Activated CD8-positive, alpha-beta memory T cell treated with anti-CD3 and anti-CD28 coated beads, Interleukin-2, amount 50 U/mL, for 1 hour (primary cell): ENCODE measurements at regions not wholly inside any gene's neighbourhood (a gene's known extent, or its start where the extent isn't known, plus 50 kb on each side); places are given as distances from the start of the nearest gene placed in this dataset.
"Not testable (repeated sequence)": the region's sequence is repeated elsewhere in the genome, so short reads cannot be mapped to it uniquely, and the experiment has no call there.

Source experiments
- DNase-seq: peaks from one replicate; pipeline ENCODE4 v3.0.0-alpha.2; 2020; ENCODE audit errors: extremely low read depth

DNA sequence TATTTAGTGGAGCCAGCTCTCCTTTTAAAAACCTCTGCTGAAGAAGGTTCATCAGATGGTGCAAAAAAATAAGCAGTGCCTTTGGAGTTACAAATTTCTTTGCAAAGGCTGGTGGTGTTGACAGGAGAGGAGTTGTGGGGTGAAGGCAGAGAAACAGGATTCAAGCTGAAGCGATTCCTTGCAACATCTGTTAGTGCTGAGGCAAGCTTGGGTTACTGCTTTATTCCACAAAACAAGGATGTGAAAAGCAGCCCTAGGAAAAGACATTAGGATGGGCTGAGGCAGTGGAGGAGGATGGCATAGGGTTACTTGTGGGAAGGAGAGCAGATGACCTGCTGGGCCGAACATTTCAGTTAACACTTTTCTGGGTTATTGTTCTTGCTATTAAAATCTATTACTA is 390.7 kb downstream of the DLEU7 start:
- DNase-seq: no peak

DNA sequence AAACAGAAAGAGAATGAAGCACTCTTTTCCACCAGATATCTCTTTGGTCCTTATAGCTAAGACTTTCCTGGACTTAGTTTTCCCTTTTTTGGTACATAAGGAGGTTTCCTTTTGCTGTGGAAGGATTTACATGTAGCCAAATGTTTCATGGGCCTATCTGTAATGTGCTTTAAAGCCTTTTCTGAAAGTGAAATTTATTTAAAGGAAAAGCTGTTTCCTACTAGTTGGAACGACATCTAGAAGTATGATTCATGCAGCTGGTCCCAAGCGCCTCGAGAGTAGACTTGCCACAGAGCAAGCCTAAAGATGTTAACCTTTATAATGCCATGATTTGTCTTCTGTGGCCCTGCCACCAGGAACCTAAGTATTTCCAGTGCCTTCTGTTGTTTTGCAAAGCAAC is 390.3 kb downstream of the DLEU7 start:
- no peak for DNase-seq

DNA sequence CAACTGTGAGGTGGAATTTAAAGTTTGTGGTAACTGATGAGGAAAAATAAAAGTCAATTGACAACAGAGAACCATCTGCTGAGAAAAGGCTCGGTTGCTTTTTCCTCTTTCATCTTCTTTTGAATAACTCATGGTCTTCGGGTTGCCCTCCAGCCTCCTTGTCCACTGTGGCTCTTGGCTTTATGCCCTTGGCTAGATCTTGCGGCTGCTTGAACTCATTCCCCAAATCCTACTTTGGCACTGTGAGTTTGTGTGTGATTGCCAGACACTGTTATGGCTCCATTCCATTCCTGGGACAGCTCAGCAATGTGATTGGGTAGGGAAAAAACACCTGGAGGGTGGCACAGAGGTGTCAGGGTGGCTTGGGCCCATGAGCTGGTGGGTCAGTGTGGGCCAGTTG is 387.4 kb downstream of the DLEU7 start:
- DNase-seq: no peak

DNA sequence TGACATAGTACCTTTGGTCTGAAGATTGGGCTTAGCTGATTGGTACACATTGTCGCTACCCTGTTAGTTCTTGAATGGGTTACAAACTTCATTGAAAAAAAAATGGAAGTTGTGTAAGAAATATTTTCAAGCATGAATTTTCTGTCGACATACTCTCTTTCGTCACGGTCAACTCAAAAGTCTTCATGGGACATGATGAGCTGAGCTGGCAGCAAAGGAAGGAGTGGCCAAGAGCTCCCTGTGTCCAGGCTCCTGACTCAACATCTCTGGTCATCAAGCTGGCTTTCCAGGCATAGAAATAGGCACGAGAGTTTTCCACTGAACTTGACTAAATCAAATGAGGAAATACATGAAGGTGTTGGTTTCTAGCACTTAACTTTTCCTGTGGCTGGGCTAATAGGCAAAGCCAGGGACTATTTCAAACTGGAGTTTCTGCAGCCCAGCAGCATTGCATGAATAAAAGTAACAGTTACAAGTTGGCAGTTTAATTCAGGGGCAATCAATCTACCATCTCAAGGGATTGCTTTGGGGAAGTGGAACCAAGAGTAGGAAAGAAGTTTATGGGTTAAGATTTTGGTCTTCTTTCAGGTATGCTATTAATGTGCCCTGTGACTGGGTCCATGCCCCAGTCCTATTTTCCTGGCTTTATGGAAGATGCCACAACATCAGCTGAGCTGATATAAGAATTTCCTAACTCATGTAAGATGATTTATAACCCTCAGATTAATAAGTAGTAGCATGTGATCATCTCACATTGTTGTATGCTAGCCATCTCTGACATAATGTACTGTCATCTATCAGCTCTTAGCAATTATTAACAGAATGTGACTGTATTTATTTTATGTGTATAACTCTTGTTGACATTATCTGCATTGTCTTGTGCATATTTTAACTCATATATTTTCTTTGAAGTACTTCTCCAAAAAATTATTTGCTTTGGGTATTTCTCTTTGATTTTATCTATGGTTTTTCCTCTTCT is 385.8 kb downstream of the DLEU7 start:
- DNase-seq: no peak

DNA sequence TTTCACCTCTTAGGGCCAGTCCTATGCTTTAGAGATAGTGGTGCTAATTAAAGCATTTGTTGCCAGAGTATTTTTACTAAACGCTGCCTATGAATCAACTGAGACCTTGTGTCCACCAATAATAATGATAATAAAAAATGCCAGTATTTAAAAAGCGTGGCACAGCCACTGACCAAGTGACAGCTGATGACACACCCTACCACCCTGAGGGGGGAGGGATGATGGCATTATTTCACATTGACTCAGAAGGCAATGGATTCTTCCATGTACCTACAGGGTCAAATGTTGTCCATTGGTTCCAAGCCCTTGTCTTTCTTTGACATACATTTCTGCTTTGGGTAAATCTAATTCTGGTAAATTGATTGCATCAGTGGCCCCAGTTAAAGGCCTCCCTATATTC is 384.4 kb downstream of the DLEU7 start:
- DNase-seq: no peak

DNA sequence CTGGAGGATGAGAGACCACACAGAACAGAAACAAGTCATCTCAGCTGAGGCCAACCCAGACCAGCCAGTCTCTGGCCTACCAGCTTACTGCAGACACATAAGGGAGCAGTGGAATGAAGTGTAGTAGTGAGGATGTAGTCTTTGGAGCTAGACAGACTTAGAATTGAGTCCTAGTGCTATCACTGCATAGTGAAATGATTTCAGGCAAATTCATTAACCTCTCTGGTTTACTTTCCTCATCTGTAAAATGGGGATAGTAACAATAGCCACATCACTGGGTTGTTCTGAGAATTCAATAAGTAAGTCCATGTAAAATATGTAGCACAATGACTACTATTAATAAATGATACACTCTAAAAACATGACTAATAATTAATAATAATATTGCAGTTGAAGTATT is 383.8 kb downstream of the DLEU7 start:
- DNase-seq: no peak

DNA sequence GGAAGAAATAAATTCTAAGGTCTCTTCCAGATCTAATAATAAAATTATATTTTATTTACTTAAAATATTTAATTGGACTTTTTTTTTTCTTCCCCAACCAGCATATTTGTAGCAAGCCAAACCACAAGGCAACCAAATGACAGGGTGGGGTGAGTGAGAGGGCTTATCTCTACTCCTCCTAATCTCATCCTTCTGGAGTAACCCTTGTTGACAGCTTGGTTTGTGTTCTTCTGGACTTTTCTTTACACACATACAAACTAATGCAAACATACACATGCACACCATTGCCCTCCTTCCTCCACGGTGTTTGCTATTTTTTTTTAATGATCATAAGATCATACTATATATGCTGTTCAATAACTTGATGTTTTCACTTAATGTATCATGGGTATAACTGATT is 383.1 kb downstream of the DLEU7 start:
- no peak for DNase-seq

DNA sequence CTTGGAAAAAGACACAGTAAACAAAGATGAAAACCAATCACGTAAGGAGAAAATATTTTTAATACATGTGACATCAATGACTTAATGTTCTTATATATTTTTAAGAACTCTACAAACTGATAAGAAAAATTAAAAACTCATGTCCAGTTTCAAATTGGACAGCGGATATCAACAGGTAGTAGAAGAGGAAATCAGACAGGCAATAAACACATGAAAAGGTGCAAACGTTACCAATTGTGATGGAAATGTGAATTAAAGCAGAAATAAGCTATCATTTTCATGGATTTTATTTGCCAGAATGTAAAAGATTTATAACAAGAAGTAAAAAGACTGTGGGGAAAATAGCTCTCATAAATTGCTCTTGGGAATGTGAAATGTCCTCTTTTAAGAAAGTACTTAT is 382.3 kb downstream of the DLEU7 start:
- no peak for DNase-seq

DNA sequence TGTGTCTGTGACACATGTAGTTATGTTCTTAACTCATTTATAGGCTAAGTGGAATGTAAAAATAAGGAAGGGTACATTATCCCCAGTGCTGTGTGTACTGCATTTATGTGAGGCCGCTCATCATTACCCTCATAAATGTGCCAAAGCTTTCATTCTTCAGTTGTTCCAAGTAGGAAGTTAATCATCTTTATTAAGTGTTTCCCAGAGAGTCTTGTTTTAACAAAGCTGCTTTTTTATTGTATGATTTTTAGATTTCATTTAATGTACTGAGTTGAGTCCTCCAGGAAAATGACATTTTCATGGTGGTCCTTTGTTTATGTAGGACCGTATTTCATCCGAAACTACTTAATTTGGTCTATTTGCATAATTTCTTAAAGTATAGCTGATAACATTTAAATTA is 379.8 kb downstream of the DLEU7 start:
- no peak for DNase-seq

DNA sequence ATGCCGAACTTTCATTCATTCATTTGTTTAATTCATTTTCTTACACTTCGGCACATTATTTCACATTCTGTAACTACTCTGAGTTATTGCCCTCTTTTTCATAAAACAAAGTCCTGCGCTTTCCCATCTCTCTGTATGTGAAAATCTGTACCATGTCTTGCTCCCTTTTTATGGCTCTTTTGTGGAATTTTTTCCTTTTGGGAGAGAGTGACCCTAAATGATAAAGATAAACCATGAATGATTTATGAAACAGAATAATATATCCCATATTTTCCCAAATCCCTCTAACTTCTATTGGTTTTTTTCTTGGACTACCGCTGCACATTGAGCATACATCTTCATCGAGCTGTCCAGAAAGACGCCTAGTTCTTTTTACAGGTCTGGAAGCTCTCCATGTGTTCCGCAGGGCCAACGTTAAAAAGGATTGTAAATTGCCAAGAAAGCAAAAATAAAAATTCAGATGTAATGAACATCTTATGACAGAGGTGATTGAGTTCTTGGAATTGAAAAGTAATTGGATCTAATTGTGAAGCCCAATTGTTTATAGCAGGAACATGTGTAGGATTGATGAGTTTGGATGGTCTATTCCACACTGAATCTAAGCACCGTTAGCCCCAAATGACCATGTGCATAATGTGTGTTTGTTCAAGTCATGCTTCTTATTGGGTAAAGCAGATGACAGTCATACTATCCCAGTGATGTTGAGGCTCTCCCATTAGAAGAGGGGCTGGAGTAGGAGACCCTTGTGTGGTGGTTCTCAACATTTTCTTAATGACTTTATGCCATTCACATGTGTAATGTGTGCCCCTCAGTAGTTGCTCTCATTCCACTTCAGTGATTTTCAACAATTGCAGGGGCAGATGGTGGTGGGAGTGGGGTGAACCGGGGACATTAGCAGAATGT is 378.9 kb downstream of the DLEU7 start:
- DNase-seq: no peak

DNA sequence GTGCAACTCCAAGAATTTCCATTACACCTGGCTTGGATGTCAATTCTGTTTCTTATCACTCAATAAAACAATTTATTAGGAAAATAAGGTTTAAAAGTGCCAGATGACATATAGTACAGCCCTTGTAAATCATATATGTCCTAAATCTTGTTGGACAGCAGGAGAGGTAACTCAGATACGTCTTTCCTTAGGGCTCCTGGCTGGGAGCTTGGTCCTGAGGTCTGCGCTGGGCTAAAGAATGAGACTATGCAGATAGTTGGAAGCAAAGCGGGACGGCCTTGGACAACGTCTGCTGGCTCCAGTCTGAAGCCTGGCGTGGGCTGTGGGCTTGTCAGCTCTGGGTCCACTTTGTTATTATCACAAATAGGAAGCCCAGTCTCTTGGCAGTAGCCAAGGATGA is 377.0 kb downstream of the DLEU7 start:
- DNase-seq: no peak

DNA sequence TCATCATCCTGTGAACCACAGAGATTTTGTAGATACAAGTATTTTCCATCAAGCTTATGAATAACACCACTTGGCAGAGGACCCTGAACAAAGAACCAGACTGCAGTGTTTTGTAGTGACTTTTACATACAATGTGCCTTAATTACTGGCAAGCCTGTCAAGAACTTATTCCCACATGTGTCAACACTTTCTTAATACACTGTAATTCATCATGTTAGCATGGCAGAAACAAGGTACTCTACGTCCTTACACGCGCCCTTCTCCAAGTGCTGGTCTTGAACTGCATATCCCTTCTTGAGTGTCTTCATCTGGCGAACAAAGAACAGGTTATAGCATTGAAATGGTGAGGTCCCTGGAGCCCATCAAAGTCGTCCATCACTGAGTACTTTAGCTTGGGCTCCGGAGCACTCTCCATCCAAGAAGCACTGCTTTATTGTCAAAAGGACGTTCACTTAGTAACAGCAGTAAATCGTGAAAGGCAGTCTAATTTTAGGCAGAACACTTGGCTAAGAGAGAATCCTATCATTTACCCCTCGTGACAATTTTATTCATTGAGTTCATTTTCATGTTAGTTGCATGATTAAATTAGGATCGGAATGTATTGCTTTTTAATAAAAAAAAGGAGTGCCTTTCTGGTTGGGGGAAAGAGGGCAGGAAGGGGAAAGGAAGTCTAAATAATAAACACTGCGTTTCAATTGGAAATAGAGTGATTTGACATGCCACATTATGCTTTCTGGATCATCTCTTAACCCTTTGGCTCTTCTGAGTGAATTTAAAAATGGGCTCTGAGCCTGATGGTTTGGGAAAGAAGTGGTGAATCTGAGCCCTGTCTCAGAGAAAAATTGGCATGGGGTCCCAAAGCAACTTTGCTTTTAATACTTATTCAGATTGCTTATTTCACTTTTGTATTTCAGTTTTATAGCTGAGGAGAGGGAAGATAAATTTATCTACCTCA is 376.1 kb downstream of the DLEU7 start:
- no peak for DNase-seq

DNA sequence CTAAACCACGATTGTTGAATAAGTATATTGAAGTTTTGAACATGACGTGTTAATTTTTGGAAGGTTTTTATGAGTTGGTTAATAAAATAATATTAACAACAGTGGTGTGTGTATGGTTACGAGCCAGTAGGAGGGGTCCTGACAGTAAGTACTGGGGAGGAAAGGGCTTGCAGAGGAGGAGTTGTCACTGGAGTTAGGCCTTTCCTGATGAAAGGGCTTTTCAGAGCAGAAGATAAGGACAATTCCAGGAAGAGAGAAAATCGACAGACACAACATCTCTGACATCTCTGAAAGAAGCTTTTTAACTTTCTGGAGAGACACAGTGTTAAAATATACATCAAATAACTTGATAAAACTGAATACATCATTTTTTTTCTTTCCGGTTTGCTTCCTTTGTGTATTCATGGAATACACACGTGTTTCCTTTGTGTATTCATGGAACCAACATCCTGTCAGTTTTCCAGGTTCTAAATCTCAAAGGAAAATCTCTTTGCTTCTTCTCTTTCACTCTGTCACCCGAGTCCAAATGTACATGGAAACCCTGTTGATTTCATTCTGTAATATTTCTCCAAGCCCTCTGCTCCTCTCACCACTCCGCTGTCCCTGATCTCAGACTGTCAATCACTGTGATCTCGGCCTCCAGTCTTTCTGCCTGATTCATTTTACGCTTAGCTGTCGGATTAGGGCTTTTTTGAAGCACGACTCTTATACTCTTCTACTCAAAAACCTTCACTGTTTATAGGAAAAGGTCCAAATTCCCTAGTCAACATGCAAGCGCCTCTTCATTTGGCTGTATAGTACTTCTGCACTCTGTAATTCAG is 374.4 kb downstream of the DLEU7 start:
- no peak for DNase-seq

DNA sequence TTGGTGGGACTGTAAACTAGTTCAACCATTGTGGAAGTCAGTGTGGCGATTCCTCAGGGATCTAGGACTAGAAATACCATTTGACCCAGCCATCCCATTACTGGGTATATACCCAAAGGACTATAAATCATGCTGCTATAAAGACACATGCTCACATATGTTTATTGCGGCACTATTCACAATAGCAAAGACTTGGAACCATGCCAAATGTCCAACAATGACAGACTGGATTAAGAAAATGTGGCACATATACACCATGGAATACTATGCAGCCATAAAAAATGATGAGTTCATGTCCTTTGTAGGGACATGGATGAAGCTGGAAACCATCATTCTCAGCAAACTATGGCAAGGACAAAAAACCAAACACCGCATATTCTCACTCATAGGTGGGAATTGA is 370.4 kb downstream of the DLEU7 start:
- DNase-seq: not testable (repeated sequence)

DNA sequence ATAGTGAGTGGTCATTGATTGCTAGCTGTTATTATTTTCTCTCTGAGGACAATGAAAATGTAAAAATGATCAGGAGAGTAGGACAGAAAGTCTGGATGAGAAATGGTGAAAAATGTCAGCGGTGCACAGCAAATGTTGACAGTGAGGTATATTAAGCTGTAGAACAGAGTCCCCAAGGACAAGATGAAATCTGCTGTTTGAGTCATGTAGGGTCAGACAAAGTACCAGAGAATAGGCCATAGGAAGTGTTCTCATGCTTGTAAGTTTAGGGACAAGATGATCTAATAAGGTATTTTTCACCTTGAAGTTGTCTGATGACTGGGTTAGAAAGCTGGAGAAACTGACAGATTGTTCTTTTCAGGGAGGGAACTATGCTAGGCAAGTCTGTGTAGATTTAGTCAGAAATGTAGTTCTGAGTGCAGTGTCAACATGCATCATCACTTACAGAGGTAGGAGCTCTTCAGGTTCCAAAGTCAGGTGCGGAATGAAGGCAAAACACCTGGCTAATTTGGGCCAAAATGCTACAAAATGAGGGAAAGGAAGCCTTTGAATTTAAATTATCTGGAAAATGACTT is 369.3 kb downstream of the DLEU7 start:
- no peak for DNase-seq

DNA sequence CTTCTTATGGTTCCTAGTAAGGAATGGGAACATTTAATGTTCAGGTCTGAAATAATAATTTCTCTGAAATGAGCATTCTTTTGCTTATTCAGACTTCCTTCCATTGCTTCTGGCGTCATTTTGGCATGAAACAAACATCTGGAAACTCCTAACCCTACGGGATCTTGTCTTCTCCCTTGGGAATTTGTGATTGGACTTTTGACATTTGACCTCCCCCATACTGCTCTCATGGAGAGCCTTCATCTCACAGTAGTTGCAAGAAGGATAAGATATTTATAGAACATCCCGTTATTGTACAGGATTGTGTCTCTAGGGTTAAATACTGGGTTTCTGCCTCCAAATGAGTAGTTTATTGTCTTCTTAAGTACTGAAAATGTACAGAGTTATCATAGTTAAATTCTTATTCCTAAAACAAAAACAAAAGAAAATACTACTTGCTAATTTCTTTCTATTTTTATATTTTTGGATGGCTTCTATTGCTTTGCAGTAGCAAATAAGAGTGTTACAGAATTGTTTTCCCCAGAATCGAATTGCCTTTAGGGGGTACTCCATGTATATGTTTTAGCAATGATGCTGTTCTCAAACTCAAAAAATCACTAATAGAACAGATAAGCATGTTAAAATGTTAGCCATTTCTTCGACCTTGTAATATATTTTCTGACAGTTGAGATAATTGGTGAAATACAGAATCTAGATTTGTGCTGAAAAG is 366.8 kb downstream of the DLEU7 start:
- DNase-seq: no peak

DNA sequence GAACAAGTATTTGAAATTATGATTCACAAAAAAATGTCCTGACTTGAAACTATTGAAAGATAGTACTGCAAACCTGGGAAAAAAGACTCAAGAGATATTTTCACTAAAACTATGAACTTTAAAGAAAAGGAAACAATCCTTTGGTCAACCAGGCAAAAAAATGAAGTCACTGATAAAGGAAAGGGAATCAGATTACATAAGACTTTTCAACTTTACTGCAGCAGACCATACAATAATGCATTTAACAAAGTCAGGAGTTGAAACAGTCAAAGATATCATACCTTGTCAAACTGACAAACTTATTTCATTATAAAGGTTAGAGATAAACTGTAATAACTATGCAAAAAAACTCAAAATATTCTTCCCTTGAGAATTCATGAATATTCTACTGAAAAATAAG is 361.6 kb downstream of the DLEU7 start:
- no peak for DNase-seq

DNA sequence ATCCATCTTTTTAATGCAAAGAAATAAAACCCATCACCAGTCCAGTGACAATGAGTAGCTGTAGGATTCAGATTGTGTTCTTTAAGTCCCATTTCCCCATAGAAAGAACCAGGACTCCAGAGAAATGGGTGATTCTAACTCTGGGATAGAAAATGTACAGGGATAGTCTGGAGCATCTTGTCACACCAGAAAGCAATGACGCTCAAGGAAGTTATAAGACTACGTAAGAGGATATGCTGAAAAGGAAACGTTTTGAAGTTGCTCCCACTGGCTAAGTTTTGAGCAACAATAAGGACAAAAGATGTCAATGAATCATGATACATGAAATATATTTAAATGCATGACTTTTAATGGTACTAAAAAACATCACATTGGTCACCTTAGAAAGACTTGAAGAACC is 360.1 kb downstream of the DLEU7 start:
- no peak for DNase-seq

DNA sequence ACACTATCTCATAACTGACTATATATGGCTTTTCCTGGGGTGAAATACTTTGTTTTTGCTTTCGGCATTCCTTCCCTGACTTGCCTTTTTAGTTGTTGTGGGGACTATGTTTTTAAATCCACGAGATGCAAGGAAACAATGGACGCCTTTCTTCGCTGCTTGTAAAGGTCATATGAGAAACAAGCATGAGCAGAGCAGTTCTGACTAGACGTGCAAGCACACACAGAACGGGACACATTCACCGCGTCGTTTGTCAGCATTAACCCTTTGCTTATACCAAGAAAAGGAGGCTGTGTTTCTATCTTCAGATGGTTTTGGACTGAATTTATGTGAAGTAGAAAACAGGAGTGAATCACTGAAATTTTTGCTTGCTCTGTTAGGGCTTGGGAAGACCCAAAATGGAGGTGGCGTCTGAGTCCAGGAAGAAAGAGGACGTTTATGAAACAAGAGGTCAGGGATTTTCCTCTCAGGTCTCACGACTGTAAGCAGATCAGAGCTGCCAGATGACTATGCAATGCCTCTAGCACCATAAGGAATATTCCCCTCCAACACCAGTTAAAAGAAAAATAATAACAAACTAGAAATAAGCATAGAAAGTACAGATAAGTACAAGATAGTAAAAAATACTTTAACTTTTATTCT is 358.9 kb downstream of the DLEU7 start:
- DNase-seq: no peak
